ENCODE measurements at regions not wholly inside any gene's neighbourhood (a gene's known extent, or its start where the extent isn't known, plus 50 kb on each side); places are given as distances from the start of the nearest gene placed in this dataset.

GRCh38 chrX:137945470-137945869 is 379.5 kb downstream of the ZIC3 start:
- no peak overlapping the region for H3K9ac ChIP-seq (ENCODE audit: low read length)

GRCh38 chrX:137969191-137969590 is 403.3 kb downstream of the ZIC3 start:
- H3K9ac ChIP-seq (ENCODE audit: low read length): no peak overlapping the region
- H3K9me2 ChIP-seq (replicated peaks; ENCODE audit: insufficient read depth, low read length): no peaks in the 10 kb centered on the region
- no peak overlapping the region for H3K4me2 ChIP-seq (ENCODE audit: low read depth, low read length, poor library complexity, severe bottlenecking)
- H3K27me3 ChIP-seq (ENCODE audit: low read length): no peaks in the 10 kb centered on the region
- no peaks in the 10 kb centered on the region for H3K36me3 ChIP-seq (ENCODE audit: low read length)
- H4K20me1 ChIP-seq (ENCODE audit: low read depth, low read length): no peaks in the 10 kb centered on the region
- no peak overlapping the region for H2AFZ ChIP-seq (ENCODE audit: low read depth, low read length, severe bottlenecking)
- no peaks in the 10 kb centered on the region for H3K79me2 ChIP-seq (ENCODE audit: insufficient read depth, low read length)
- no peak overlapping the region for H3K4me3 ChIP-seq (ENCODE audit: insufficient read depth, low read length, poor library complexity, severe bottlenecking)
- TF ChIP-seq CTCF (IDR thresholded peaks at IDR 0.05; ENCODE audit: insufficient read depth, low read length, poor library complexity, severe bottlenecking) (no peak), EZH2phosphoT487 (conservative IDR thresholded peaks at IDR 0.05; ENCODE audit: low read length) (no peak)
- no peaks in the 10 kb centered on the region for H3K9me3 ChIP-seq (ENCODE audit: insufficient read depth, low read length)
- H3K27ac ChIP-seq (ENCODE audit: low read depth, low read length): no peak overlapping the region
- no peaks in the 10 kb centered on the region for H3F3A ChIP-seq (ENCODE audit: insufficient read depth)

More at GRCh38 chrX:137945470-137945869, 379.5 kb downstream of the ZIC3 start:
- no peaks in the 10 kb centered on the region for H4K20me1 ChIP-seq (ENCODE audit: low read depth, low read length)
- TF ChIP-seq EZH2phosphoT487 (conservative IDR thresholded peaks at IDR 0.05; ENCODE audit: low read length) (no peak), CTCF (IDR thresholded peaks at IDR 0.05; ENCODE audit: insufficient read depth, low read length, poor library complexity, severe bottlenecking) (no peak)
- H3K36me3 ChIP-seq (ENCODE audit: low read length): no peaks in the 10 kb centered on the region
- H3K9me3 ChIP-seq (ENCODE audit: insufficient read depth, low read length): no peaks in the 10 kb centered on the region
- no peak overlapping the region for H3K27ac ChIP-seq (ENCODE audit: low read depth, low read length)
- no peak overlapping the region for H2AFZ ChIP-seq (ENCODE audit: low read depth, low read length, severe bottlenecking)
- H3K27me3 ChIP-seq (ENCODE audit: low read length): no peaks in the 10 kb centered on the region
- H3K4me2 ChIP-seq (ENCODE audit: low read depth, low read length, poor library complexity, severe bottlenecking): no peak overlapping the region
- H3K9me2 ChIP-seq (replicated peaks; ENCODE audit: insufficient read depth, low read length): no peaks in the 10 kb centered on the region
- H3K4me3 ChIP-seq (ENCODE audit: insufficient read depth, low read length, poor library complexity, severe bottlenecking): no peak overlapping the region
- H3K79me2 ChIP-seq (ENCODE audit: insufficient read depth, low read length): no peaks in the 10 kb centered on the region
- no peaks in the 10 kb centered on the region for H3F3A ChIP-seq (ENCODE audit: insufficient read depth)

- H3K27me3 ChIP-seq (ENCODE audit: low read length): no peaks in the 10 kb centered on the region
- no peaks in the 10 kb centered on the region for H3K36me3 ChIP-seq (ENCODE audit: low read length)
- no peak overlapping the region for H3K27ac ChIP-seq (ENCODE audit: low read depth, low read length)
- no peaks in the 10 kb centered on the region for H3K79me2 ChIP-seq (ENCODE audit: insufficient read depth, low read length)
- H3K4me2 ChIP-seq (ENCODE audit: low read depth, low read length, poor library complexity, severe bottlenecking): no peak overlapping the region
- TF ChIP-seq CTCF (IDR thresholded peaks at IDR 0.05; ENCODE audit: insufficient read depth, low read length, poor library complexity, severe bottlenecking): no peak
- TF ChIP-seq EZH2phosphoT487 (conservative IDR thresholded peaks at IDR 0.05; ENCODE audit: low read length): no peak
- no peaks in the 10 kb centered on the region for H3K9me3 ChIP-seq (ENCODE audit: insufficient read depth, low read length)
- no peak overlapping the region for H3K9ac ChIP-seq (ENCODE audit: low read length)
- no peaks in the 10 kb centered on the region for H3K9me2 ChIP-seq (replicated peaks; ENCODE audit: insufficient read depth, low read length)
- H3F3A ChIP-seq (ENCODE audit: insufficient read depth): no peaks in the 10 kb centered on the region
- H4K20me1 ChIP-seq (ENCODE audit: low read depth, low read length): no peaks in the 10 kb centered on the region
- no peak overlapping the region for H3K4me3 ChIP-seq (ENCODE audit: insufficient read depth, low read length, poor library complexity, severe bottlenecking)
- H2AFZ ChIP-seq (ENCODE audit: low read depth, low read length, severe bottlenecking): no peak overlapping the region
These were observed 416.7 kb downstream of the ZIC3 start for GRCh38 chrX:137982472-137983172.
